SK-N-SH treated with all-trans-retinoic acid at 6 μM for 48 hours (cell line): ENCODE measurements at regions not wholly inside any gene's neighbourhood (a gene's known extent, or its start where the extent isn't known, plus 50 kb on each side); places are given as distances from the start of the nearest gene placed in this dataset.
A peak's percentile ranks its signal among the peaks of the same experiment; 100 is the strongest.

Experiments
- ATAC-seq: fragments of 200-7000 bp; cut with Tn5 transposase; 3 replicates; pipeline ENCODE4 v1.9.1; 2020; ENCODE audit warnings: mild to moderate bottlenecking, moderate library complexity
- ARNTL ChIP-seq: fragments of 450-650 bp; formaldehyde crosslinking; IDR thresholded peaks from 2 replicates; pipeline ENCODE4 v1.5.0; 2020; ENCODE audit warnings: low read depth, mild to moderate bottlenecking, moderate library complexity, borderline replicate concordance
- BACH2 ChIP-seq: fragments of 250-450 bp; sonication (Bioruptor Pico); IDR thresholded peaks from 2 replicates; pipeline ENCODE4 v1.9.0; 2021; ENCODE audit warnings: mild to moderate bottlenecking, borderline replicate concordance
- CSDC2 ChIP-seq: fragments of 250-450 bp; sonication (Bioruptor Pico); IDR thresholded peaks from 2 replicates; pipeline ENCODE4 v1.5.0; 2020; ENCODE audit warnings: mild to moderate bottlenecking, moderate library complexity
- ESRRG ChIP-seq: fragments of 250-450 bp; sonication (Bioruptor Pico); IDR thresholded peaks from 2 replicates; pipeline ENCODE4 v1.6.1; 2021; ENCODE audit warnings: mild to moderate bottlenecking
- GLIS3 ChIP-seq: fragments of 250-450 bp; sonication (Bioruptor Pico); IDR thresholded peaks from 2 replicates; pipeline ENCODE4 v1.5.0; 2020; ENCODE audit warnings: mild to moderate bottlenecking, moderate library complexity
- ISL1 ChIP-seq: fragments of 250-450 bp; sonication (Bioruptor Pico); IDR thresholded peaks from 2 replicates; pipeline ENCODE4 v2.1.2; 2022; ENCODE audit warnings: mild to moderate bottlenecking, moderate library complexity
- OSR1 ChIP-seq: fragments of 250-450 bp; sonication (Bioruptor Pico); IDR thresholded peaks from 2 replicates; pipeline ENCODE4 v1.8.0; 2022; ENCODE audit warnings: moderate library complexity, mild to moderate bottlenecking, inconsistent platforms
- PPARA ChIP-seq: fragments of 250-450 bp; sonication (Bioruptor Pico); IDR thresholded peaks from 2 replicates; pipeline ENCODE4 v1.5.0; 2020; ENCODE audit warnings: mild to moderate bottlenecking, borderline replicate concordance
- RARB ChIP-seq: fragments of 250-450 bp; sonication (Bioruptor Pico); IDR thresholded peaks from 2 replicates; pipeline ENCODE4 v1.8.0; 2021; ENCODE audit warnings: mild to moderate bottlenecking, moderate library complexity
- SNAI2 ChIP-seq: fragments of 250-450 bp; sonication (Bioruptor Pico); IDR thresholded peaks from 2 replicates; pipeline ENCODE4 v1.5.0; 2020; ENCODE audit warnings: mild to moderate bottlenecking, moderate library complexity
- TCF4 ChIP-seq: fragments of 250-450 bp; sonication (Bioruptor Pico); IDR thresholded peaks from 2 replicates; pipeline ENCODE4 v1.8.0; 2021; ENCODE audit warnings: mild to moderate bottlenecking, moderate library complexity, borderline replicate concordance
- TOX ChIP-seq: fragments of 250-450 bp; sonication (Bioruptor Pico); IDR thresholded peaks from 2 replicates; pipeline ENCODE4 v1.8.0; 2021; ENCODE audit warnings: mild to moderate bottlenecking, moderate library complexity, borderline replicate concordance
- ZC3H10 ChIP-seq: fragments of 250-450 bp; sonication (Bioruptor Pico); IDR thresholded peaks from 2 replicates; pipeline ENCODE4 v1.5.1; 2021; ENCODE audit warnings: mild to moderate bottlenecking, moderate library complexity
- ZFP3 ChIP-seq: fragments of 250-450 bp; sonication (Bioruptor Pico); IDR thresholded peaks from 2 replicates; pipeline ENCODE4 v1.5.0; 2020; ENCODE audit warnings: mild to moderate bottlenecking, moderate library complexity
- ZFP30 ChIP-seq: fragments of 450-650 bp; formaldehyde crosslinking; IDR thresholded peaks from 2 replicates; pipeline ENCODE4 v1.5.0; 2022; ENCODE audit warnings: mild to moderate bottlenecking, moderate library complexity
- ZNF565 ChIP-seq: fragments of 450-650 bp; formaldehyde crosslinking; conservative IDR thresholded peaks from 2 replicates; pipeline ENCODE4 v1.5.0; 2020; ENCODE audit warnings: low read depth, mild to moderate bottlenecking, moderate library complexity
- ZNF70 ChIP-seq: fragments of 450-650 bp; formaldehyde crosslinking; IDR thresholded peaks from 2 replicates; pipeline ENCODE4 v1.5.0; 2020; ENCODE audit warnings: mild to moderate bottlenecking, moderate library complexity
- ZNF8 ChIP-seq: fragments of 450-650 bp; formaldehyde crosslinking; IDR thresholded peaks from 2 replicates; pipeline ENCODE4 v1.5.0; 2020; ENCODE audit warnings: mild to moderate bottlenecking, moderate library complexity
- TF ChIP-seq, protein P1 (sequence below): fragments of 250-450 bp; sonication (Bioruptor Pico); IDR thresholded peaks from 2 replicates; pipeline ENCODE4 v1.8.0; 2021; ENCODE audit warnings: low read depth, mild to moderate bottlenecking, moderate library complexity, borderline replicate concordance
- TF ChIP-seq, protein P2 (sequence below): fragments of 250-450 bp; sonication (Bioruptor Pico); IDR thresholded peaks from 2 replicates; pipeline ENCODE4 v1.5.1; 2020; ENCODE audit warnings: low read depth, mild to moderate bottlenecking, moderate library complexity
- TF ChIP-seq, protein P3 (sequence below): fragments of 250-450 bp; sonication (Bioruptor Pico); IDR thresholded peaks from 2 replicates; pipeline ENCODE4 v1.8.0; 2020; ENCODE audit warnings: mild to moderate bottlenecking, moderate library complexity, borderline replicate concordance
- TF ChIP-seq, protein P4 (sequence below): fragments of 250-450 bp; sonication (Bioruptor Pico); IDR thresholded peaks from 2 replicates; pipeline ENCODE4 v1.5.1; 2021; ENCODE audit warnings: mild to moderate bottlenecking, moderate library complexity

DNA sequence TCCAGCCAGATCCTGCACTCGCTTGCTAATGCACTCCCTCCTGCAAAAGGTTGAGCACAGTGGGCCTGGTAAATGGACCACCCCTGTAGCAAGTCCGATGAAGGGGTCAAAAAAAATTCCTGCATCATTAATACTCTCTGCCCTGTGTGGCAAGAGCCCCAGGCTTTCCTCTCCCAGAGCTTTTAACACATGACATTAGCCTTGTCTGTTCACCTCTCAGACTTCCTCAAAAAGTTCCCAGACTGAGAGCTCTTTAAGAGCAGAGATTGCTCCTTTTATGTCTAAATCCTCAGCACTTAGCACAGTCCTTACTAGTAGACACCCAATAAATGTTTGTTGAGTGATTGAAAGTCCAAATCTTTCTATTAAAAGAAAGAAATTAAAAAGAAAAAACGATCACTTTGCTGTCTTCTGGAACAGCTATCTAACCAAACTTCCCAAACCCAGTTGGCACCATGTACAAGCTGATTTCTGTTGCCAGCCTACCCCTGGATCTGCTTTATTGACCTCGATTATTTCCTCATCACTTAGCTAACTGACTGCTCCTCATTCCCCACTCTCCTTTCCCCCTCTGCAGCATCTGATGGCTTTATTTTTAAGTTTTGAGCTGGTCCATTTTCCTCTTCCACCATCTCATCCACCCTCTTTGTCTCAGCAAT is 209.8 kb downstream of the ENC1 start:
- no peak for ATAC-seq
- TF ChIP-seq ZC3H10 (CRISPR knock-in tag) (no peak), RARB (CRISPR knock-in tag) (no peak), ZFP3 (CRISPR knock-in tag) (no peak), ZNF8 (no peak), PPARA (no peak), BACH2 (CRISPR knock-in tag) (no peak), TOX (no peak), ZNF565 (CRISPR knock-in tag) (no peak), ARNTL (CRISPR knock-in tag) (no peak), SNAI2 (no peak), ZFP30 (CRISPR knock-in tag) (no peak)
- TF ChIP-seq, protein P1, sequence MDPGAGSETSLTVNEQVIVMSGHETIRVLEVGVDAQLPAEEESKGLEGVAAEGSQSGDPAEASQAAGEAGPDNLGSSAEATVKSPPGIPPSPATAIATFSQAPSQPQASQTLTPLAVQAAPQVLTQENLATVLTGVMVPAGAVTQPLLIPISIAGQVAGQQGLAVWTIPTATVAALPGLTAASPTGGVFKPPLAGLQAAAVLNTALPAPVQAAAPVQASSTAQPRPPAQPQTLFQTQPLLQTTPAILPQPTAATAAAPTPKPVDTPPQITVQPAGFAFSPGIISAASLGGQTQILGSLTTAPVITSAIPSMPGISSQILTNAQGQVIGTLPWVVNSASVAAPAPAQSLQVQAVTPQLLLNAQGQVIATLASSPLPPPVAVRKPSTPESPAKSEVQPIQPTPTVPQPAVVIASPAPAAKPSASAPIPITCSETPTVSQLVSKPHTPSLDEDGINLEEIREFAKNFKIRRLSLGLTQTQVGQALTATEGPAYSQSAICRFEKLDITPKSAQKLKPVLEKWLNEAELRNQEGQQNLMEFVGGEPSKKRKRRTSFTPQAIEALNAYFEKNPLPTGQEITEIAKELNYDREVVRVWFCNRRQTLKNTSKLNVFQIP (CRISPR knock-in tag) = no peak

DNA sequence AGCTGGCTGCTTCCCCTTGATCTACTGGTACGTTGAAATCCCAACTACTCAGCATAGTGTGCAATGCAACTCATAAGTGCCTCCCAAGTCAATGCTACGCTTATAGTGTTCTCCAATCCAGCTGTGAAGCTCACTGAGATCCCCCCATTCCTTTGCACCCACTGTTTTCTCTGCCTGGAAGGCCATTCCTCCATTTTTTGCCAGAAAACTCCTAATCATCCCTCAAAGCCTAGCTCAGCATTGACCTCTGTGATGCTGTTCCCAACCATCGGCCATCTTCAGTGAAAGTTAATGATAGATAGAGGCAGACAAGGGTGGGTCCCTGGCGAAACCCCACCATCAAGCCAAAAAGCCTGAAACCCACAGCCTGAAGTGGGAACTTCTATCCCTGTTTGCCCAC is 211.0 kb downstream of the ENC1 start:
- TF ChIP-seq ZFP3 (CRISPR knock-in tag) (peak; percentile 71), RARB (CRISPR knock-in tag) (no peak)
- no peak for ATAC-seq

DNA sequence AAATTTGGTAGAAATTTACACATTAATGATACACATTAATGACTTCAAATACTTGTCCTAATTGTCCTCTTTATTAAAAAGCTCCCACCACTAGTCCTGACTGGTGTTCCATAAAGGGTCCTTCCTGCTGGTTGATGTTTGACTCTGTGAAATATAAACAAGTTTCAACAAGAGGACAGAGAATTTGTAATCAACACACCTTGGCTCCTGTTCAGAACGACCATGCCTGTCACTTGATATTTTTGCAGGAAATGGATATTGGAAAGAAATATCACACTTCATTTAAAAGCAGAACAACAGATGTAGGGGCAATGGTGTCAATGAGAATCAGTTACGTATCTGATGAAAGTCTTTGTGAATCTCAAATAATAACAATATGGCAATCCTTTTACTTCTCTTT is 211.7 kb downstream of the ENC1 start:
- ATAC-seq = no peak
- no peak for TF ChIP-seq TOX

DNA sequence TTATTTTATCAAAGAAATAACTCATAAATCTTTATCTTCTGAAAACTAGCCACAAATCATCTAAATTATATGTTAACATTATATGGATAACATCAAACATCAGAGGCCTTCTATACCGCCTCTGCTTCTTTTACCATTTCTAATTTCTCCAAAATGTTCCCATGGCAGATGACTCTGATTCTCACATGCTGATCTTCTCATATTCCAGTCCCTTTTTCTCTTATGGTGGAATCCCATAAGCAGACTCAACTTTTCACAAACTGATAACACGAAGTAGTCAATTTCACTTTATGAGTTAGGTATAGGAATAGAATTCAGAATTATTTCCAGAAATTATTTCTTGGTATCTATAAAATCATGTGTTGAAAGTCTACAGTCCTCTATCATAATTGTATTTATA is 212.3 kb downstream of the ENC1 start:
- TF ChIP-seq, protein P2, sequence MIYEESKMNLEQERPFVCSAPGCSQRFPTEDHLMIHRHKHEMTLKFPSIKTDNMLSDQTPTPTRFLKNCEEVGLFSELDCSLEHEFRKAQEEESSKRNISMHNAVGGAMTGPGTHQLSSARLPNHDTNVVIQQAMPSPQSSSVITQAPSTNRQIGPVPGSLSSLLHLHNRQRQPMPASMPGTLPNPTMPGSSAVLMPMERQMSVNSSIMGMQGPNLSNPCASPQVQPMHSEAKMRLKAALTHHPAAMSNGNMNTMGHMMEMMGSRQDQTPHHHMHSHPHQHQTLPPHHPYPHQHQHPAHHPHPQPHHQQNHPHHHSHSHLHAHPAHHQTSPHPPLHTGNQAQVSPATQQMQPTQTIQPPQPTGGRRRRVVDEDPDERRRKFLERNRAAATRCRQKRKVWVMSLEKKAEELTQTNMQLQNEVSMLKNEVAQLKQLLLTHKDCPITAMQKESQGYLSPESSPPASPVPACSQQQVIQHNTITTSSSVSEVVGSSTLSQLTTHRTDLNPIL (CRISPR knock-in tag) = no peak
- TF ChIP-seq GLIS3 (CRISPR knock-in tag) (no peak), ISL1 (CRISPR knock-in tag) (no peak), ZNF70 (CRISPR knock-in tag) (no peak), ZNF565 (CRISPR knock-in tag) (no peak), ESRRG (CRISPR knock-in tag) (no peak), CSDC2 (CRISPR knock-in tag) (no peak), BACH2 (CRISPR knock-in tag) (no peak), TCF4 (CRISPR knock-in tag) (no peak)
- TF ChIP-seq, protein P1 (CRISPR knock-in tag) = no peak
- TF ChIP-seq, protein P3, sequence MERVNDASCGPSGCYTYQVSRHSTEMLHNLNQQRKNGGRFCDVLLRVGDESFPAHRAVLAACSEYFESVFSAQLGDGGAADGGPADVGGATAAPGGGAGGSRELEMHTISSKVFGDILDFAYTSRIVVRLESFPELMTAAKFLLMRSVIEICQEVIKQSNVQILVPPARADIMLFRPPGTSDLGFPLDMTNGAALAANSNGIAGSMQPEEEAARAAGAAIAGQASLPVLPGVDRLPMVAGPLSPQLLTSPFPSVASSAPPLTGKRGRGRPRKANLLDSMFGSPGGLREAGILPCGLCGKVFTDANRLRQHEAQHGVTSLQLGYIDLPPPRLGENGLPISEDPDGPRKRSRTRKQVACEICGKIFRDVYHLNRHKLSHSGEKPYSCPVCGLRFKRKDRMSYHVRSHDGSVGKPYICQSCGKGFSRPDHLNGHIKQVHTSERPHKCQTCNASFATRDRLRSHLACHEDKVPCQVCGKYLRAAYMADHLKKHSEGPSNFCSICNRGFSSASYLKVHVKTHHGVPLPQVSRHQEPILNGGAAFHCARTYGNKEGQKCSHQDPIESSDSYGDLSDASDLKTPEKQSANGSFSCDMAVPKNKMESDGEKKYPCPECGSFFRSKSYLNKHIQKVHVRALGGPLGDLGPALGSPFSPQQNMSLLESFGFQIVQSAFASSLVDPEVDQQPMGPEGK (CRISPR knock-in tag) = no peak
- ATAC-seq = no peak

DNA sequence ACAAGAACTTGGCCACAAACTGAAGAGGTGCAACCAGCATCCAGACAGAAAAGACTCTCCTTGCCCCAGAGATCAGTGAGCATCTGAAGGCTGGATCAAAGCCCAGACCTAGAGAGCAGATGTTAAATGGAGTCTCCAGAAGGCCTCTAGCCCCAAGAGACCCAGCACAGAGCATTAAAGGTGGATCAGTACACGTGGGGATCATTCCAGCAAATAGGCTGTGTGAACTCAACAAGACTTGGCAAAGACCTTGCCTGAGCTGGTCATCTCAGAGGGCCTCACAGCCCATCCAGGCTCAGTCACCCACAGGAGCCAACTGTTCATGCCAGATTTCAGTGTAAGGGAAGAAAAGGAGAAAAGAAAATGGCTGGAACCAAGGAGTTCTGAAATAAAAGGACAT is 214.0 kb downstream of the ENC1 start:
- TF ChIP-seq OSR1 (CRISPR knock-in tag) = no peak
- TF ChIP-seq, protein P2 (CRISPR knock-in tag) = no peak
- no peak for TF ChIP-seq ZNF8
- TF ChIP-seq ZNF565 (CRISPR knock-in tag) = no peak
- TF ChIP-seq, protein P4, sequence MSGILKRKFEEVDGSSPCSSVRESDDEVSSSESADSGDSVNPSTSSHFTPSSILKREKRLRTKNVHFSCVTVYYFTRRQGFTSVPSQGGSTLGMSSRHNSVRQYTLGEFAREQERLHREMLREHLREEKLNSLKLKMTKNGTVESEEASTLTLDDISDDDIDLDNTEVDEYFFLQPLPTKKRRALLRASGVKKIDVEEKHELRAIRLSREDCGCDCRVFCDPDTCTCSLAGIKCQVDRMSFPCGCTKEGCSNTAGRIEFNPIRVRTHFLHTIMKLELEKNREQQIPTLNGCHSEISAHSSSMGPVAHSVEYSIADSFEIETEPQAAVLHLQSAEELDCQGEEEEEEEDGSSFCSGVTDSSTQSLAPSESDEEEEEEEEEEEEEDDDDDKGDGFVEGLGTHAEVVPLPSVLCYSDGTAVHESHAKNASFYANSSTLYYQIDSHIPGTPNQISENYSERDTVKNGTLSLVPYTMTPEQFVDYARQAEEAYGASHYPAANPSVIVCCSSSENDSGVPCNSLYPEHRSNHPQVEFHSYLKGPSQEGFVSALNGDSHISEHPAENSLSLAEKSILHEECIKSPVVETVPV = no peak
- no peak for TF ChIP-seq TOX
- no peak for TF ChIP-seq ZNF70 (CRISPR knock-in tag)
- no peak for TF ChIP-seq ARNTL (CRISPR knock-in tag)
- TF ChIP-seq GLIS3 (CRISPR knock-in tag) = no peak
- ATAC-seq = no peak
